Hippocampal formation (tissue), 2 donors: ENCODE measurements at regions not wholly inside any gene's neighbourhood (a gene's known extent, or its start where the extent isn't known, plus 50 kb on each side); places are given as distances from the start of the nearest gene placed in this dataset.
"Not testable (repeated sequence)": the region's sequence is repeated elsewhere in the genome, so short reads cannot be mapped to it uniquely, and the experiment has no call there.

Experiments used
- DNase-seq, 2 donors: peaks; one replicate each; lab custom pipeline; 2025; lab: John Stamatoyannopoulos, UW

DNA sequence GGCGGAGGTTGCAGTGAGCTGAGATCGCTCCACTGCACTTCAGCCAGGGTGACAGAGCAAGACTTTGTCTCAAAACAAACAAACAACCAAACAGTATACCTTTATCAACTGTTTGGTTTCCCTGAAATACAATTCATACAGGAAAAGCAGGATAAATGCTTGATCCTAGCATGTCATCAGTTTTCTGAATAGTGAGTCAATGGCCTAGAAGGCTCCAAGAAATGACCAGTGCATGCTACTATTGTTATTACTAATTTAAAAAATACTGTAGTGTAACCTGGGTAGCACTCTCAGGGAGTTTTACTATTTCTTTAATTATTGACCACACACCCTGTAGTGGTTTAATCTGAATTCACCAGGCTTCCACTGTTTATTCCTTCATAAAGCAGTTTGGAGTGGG lies 101.0 kb upstream of the PTPN3 start:
- DNase-seq: no peak

DNA sequence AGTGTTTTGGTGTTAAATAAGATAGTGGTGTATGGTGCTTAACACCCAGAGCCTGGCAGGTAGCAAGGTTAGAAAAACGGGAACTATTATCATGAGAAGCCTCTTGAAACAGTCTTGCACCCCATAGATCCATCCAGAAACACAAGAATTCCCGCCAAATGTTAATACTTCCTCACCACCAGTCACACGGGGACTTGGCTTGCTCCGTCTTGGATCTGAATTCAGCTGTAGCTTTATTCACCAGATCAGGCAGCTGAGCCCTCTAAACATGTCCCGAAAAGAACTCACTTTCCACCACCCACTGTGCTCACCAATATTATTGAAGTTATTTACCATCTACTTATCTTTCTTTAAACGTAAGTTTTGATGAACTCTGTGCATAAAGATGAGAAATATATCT lies 101.6 kb upstream of the PTPN3 start:
- DNase-seq: no peak

- no peak for DNase-seq
These were observed 102.0 kb upstream of the PTPN3 start for GRCh38 chr9:109600142-109600541.

DNA sequence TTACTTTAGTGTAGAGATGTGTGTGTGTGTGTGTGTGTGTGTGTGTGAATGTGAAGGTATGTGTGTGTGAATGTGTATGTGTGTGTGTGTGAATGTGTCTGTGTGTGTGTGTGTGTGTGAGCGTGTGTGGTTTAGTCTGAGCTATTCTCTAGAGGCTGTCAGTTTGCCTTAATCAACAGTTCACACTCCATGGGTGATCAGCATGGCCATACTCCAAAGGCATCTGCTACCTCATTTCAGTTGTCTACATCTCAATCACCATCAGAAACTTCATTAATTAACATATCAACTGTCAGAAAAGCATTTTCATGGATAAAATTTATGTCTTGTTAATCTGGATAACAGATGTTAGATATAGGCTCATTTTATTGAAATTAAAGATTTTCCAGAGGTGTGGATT lies 103.1 kb upstream of the PTPN3 start:
- DNase-seq: no peak

DNA sequence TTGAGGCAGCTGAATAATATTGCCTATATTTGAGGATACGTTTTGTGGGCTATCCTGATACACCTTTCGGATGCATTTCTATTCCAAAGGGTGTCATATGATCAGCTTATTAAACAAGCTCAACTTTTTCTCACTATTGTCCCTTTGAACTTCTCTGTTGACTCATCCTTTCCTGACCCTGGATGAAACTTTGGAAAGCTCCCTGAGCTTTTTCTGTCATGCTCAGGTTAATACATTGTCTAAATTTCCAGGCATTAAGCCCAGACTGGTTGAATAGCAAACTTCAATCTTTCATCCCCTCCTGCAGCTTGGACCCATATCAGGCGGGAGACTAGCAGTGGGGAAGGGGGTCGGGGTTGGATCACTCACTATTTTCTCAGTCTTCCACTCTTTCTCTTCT lies 104.9 kb upstream of the PTPN3 start:
- no peak for DNase-seq

DNA sequence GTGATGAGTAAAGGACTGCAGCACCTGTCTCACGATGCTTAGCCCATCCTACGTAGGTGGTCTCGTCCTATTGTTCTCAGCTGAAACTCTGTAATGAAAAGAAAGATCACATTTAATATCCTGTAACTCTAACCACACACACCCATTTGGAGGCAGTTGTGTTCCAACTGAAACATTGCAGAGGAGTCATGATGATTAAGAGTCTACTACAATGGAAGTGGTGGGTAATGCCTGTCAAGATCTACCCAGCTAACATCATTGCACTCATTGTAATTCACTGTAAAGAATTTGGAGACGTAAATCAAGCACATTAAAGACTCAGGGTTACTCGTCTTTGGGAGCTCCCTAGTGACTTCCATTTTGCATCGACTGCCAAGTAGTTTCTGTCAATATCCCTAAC lies 106.0 kb upstream of the PTPN3 start:
- DNase-seq: no peak

GRCh38 chr9:109604781-109605180 lies 106.7 kb upstream of the PTPN3 start:
- DNase-seq: no peak

- no peak for DNase-seq
These were observed 111.0 kb upstream of the PTPN3 start for GRCh38 chr9:109609060-109609459.

DNA sequence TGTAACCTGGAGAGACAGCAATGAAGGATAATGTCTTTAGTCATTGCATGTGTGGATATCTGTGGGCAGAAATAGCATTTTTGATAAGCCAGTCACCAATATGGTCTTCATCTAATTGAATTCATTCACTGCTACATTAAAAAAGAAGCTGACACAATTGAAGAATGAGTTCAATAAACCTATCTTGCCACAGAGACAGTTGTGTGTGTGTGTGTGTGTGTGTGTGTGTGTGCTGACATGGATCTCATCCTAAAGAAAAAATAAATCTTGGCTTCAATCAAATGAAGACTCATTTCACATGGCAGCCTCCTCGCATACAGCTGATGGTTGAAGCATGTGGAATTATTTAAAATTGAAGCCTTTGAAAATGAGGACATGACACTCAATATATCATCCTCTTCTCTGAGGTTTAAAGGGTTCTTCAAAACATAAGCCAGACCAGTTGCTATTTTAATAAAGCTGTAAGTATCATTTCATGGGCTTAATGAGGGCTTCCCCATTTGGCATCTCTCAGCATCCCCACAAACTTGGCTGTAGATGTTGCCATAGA lies 118.5 kb upstream of the PTPN3 start:
- no peak for DNase-seq

- DNase-seq: no peak
These were observed 121.2 kb upstream of the PTPN3 start for GRCh38 chr9:109619310-109619709.

GRCh38 chr9:109624143-109624542 lies 126.0 kb upstream of the PTPN3 start:
- DNase-seq: no peak

DNA sequence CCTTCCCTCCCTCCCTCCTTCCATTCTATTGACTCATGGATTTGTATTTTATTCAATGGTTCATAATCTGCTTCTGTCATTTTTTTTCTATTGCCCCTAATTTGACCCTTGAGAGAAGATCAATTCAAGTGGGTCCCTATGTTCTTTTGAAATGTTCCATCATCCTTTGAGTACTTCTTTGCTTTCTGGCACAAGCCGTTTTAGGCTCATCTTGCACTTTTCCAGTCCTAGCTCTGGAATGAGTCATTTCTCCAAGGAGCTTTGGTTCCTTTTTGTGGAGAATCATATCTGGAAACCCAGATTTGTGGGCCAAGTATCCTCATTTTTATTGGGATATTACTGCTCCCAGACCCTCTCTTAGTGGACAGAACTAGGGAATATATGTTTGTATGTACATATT lies 126.8 kb upstream of the PTPN3 start:
- no peak for DNase-seq

DNA sequence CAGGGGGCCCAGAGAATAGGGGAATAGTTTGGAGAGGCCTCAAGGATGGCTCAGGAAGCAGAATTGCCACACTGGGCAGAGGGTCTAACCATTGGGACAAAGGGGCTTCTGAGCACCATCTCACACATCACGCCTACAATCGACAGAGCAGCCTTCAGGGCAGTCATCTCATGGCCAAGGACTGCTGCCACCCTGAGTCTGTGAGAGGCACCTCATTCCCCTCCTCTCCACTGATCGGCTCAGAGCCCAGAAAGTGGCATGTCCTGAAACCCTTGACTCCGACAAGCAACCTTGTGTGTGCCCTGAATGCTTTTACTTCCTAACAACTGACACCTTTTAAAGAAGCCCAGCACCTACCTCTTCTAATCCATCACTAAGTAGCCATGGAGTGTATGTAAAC lies 128.9 kb upstream of the PTPN3 start:
- peak in 1 of 2 donors; percentile 12 for DNase-seq

GRCh38 chr9:109629615-109630014 lies 131.5 kb upstream of the PTPN3 start:
- no peak for DNase-seq

DNA sequence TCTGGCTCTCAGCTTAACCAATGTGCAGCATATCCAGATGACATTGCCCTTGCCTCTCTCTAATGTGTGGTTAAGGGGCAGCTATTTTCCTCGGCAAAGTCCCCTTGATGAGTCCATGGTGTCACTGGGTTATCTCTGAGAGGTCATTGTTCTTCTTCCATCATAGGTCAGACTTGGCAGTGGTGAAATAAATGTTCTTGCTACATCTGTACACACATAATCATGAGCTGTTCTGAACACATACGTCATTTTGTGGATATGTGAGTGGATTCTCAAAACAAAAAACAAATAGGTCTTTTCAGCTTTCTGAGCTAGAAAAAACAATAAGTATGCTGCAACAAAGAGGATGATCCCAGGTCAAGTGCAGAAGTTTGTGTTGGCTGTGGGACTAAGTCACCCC lies 134.7 kb upstream of the PTPN3 start:
- DNase-seq: peak; percentile 44 to 92

GRCh38 chr9:109639674-109640579 lies 140.1 kb upstream of the PALM2AKAP2 start:
- peak in 1 of 2 donors; percentile 67 for DNase-seq

GRCh38 chr9:109640580-109641371 lies 139.2 kb upstream of the PALM2AKAP2 start:
- DNase-seq: peak in 1 of 2 donors; percentile 75

GRCh38 chr9:109641372-109641659 lies 138.7 kb upstream of the PALM2AKAP2 start:
- DNase-seq: peak in 1 of 2 donors; percentile 40

DNA sequence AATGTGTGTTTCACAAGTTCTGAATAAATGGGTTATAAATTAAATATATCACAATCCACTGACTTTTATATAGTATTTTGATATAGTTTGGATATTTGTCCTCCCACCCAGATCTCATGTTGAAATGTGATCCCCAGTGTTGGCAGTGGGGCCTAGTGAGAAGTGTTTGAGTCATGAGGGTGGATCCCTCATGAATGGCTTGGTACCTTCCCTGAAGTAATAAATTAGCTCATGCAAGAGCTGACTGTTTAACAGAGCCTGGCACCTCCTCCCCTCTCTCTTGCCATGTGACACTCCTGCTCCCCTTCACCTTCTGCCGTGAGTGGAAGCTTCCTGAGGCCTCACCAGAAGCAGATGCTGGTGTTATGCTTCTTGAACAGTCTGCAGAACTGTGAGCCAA lies 127.9 kb upstream of the PALM2AKAP2 start:
- no peak for DNase-seq

GRCh38 chr9:109652971-109653370 lies 127.0 kb upstream of the PALM2AKAP2 start:
- peak; percentile 35 to 46 for DNase-seq

DNA sequence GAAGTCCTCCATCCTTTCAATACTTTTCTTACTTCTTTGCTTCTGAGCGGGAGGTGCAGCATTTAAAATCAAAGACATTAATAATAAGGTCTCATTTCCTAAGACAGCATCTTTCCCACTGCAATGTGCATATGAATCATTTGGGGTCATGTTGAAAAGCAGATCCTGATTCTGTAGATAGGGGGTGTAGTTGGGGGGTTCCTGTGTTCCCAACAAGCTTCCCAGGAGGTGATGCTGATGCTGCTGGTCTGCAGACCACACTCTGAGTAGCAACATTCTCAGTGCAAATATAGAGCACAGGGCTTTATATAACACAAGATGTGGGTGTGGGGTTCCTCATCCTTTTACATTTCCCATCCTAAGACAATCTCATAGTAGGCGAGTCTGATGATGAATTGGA lies 126.5 kb upstream of the PALM2AKAP2 start:
- DNase-seq: no peak

DNA sequence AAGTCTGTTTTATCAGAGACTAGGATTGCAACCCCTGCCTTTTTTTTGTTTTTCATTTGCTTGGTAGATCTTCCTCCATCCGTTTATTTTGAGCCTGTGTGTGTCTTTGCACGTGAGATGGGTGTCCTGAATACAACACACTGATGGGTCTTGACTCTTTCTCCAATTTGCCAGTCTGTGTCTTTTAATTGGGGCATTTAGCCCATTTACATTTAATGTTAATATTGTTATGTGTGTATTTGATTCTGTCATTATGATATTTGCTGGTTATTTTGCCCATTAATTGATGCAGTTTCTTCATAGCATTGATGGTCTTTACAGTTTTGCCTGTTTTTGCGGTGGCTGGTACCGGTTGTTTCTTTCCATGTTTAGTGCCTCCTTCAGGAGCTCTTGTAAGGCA lies 116.0 kb upstream of the PALM2AKAP2 start:
- DNase-seq: not testable (repeated sequence)

DNA sequence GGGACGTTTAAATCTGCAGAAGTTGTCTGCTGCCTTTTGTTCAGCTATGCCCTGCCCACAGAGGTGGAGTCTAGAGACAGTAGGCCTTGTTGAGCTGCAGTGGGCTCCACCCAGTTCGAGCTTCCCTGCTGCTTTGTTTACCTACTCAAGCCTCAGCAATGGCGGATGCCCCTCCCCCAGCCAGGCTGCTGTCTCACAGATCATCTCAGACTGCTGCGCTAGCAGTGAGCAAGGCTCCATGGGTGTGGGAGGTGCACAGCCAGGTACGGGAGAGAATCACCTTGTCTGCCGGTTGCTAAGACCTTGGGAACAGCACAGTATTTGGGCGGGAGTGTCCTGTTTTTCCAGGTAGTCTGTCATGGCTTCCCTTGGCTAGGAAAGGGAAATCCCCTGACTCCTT lies 114.3 kb upstream of the PALM2AKAP2 start:
- DNase-seq: peak in 1 of 2 donors; percentile 46
